T-helper 9 cell (primary cell): ENCODE measurements at regions not wholly inside any gene's neighbourhood (a gene's known extent, or its start where the extent isn't known, plus 50 kb on each side); places are given as distances from the start of the nearest gene placed in this dataset.

Source experiments
- DNase-seq: peaks from one replicate; pipeline ENCODE4 v3.0.0-alpha.2; 2020

DNA sequence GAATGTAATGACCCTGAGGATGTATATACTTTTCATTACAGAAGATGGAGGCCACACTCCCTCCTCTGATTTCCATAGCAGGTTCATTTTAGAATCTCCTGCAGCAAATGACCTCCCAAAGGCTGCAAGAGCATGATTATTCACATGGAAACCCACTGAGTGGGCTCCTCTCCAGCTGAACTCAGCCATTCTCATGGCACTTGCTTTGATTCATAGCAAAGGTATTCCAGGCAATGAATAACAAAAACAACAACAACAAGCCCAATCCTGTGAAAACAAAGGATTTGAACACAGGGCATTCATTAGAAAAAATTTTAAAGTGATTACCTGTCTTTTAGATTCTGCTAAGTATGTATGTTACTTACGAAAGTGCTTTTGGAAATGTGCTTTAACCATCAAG is 894.0 kb upstream of the FRG1 start:
- no peak for DNase-seq

DNA sequence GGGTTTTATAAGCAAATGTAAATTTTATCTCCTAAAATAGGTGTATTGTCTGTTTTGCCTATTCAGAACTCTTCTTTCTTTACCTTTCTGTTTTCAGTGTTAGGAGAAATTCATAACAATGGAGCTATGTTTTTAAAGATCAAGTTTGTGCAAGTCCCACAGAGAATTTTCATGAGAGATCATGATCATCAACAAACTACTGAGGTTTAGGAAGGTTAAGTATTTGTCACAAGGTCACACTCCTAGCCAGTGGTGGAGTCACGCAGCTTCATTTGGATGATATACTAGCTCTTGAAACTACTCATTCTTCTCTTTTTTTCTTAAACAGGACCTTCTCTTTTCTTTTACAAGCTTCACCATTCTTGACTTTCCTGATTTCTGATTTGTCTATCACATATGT is 892.6 kb upstream of the FRG1 start:
- no peak for DNase-seq

GRCh38 chr4:189049682-189050081 is 891.0 kb upstream of the FRG1 start:
- DNase-seq, result no peak

GRCh38 chr4:189050643-189051042 is 890.0 kb upstream of the FRG1 start:
- DNase-seq, result no peak

- DNase-seq, result no peak
Observed at GRCh38 chr4:189053621-189054020, 887.1 kb upstream of the FRG1 start.

GRCh38 chr4:189060104-189060503 is 880.6 kb upstream of the FRG1 start:
- no peak for DNase-seq

- DNase-seq, result no peak
Observed at GRCh38 chr4:189062047-189062820, 878.4 kb upstream of the FRG1 start.

- no peak for DNase-seq
Observed at GRCh38 chr4:189069772-189070171, 870.9 kb upstream of the FRG1 start.

DNA sequence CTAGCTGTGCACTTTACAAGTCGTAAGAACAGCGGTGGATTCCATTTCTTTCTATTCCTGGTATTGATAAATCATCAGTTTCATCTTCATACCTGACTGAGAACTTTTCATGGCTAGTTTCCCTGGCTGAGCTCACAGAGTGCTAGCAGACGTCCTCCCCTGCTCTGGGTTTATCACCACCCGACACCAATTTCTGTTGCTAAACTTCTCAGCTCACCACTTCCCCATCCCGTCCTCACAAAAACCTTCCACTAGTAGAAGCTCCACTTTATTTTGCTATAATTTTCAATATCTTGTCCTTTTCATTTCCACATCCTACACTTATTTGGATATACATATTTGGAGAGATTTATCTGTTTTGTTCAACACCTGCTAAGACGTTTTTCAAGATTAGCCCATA is 869.4 kb upstream of the FRG1 start:
- DNase-seq, result no peak

- no peak for DNase-seq
Observed at GRCh38 chr4:189073739-189074138, 866.9 kb upstream of the FRG1 start.

GRCh38 chr4:189081826-189082225 is 858.8 kb upstream of the FRG1 start:
- no peak for DNase-seq

GRCh38 chr4:189083769-189084168 is 856.9 kb upstream of the FRG1 start:
- DNase-seq, result no peak

- DNase-seq, result no peak
Observed at GRCh38 chr4:189084671-189085070, 856.0 kb upstream of the FRG1 start.

DNA sequence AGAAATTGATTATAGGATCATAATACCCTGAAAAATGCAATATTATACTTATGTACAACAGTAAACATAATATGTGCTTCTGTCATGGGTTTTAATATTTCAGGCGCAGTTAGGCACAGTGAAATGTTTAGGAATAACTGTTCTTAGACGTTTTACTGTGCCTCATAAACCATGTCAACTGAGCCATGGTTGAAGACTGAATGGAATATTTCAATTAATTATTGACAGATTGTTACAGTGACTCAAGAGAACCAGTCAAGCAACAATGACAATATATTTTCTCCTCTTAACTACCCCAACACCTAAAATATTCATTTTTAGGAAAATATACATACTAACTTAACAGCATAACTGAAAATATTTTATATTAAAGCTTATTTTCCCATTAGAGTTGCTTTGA is 852.7 kb upstream of the FRG1 start:
- no peak for DNase-seq

DNA sequence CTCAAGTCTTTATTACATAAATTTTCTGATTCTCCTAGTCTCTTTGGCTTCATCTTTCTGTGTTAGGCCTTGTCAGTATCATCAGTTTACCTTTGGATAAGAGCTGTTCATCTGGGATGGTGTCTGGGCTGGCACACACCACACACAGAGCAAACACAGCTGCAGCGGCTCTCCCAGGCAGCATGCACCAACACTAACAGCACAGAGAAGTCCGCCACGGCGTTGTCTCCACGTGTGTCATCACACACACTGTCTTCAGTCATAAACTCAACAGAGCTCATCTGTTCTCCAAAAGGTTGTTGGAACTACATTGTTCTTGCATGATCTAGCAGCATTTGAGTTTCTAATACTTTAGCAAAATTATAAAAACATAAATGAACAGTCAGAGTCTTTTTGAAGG is 851.9 kb upstream of the FRG1 start:
- no peak for DNase-seq

- DNase-seq, result no peak
Observed at GRCh38 chr4:189090174-189090814, 850.4 kb upstream of the FRG1 start.

DNA sequence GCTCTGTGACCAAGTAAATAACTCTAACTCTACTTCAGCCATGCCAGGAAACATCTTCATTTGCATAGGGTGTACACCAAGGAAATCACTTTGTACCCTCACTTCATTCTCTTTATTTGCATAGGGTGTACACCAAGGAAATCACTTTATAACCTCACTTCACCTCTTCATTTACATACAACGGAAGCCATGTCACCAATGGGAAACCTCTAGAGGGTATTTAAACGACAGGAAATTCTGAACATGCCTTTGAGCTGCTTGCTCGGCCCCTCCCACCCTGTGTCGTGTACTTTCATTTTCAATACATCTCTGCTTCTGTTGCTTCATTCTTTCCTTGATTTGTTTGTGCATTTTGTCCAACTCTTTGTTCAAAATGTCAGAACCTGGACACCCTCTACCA is 848.1 kb upstream of the FRG1 start:
- DNase-seq, result no peak

DNA sequence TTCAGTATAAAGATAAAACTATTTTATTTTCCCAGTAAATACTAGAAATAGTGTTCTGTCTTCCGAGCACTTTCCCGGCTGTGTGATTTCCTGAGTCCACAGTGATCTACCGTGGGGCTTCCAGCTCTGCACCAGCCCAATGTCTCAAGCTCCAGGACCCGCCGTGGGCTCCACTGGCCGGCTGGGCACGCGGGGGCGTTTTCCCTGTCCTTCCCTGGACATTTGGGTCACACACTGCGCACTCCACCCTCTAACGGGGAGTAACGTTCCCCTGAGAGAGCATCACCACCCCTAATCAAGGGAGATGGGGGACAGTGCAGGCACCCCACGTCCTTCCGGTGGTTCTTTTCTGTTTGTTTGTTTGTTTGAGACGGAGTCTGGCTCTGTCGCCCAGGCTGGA is 844.6 kb upstream of the FRG1 start:
- DNase-seq, result no peak

DNA sequence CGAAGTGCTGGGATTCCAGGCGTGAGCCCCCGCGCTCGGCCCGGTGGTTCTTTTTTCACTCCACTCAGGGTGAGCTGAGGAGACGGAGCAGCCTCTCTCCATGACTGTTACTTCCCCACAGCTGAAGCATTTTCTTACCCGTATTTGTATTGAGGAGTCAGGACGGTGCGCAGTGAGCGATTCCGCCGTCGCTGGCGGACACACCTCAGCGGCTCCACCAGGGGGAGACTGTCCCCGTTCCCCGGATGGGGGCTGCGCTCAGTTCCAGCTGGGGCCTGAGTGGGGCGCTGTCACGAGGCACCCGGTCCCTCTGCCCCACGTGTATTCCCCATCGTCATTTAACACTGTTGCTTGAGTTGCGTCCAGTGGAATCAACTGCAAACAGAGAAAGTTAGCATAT is 844.0 kb upstream of the FRG1 start:
- DNase-seq, result no peak

DNA sequence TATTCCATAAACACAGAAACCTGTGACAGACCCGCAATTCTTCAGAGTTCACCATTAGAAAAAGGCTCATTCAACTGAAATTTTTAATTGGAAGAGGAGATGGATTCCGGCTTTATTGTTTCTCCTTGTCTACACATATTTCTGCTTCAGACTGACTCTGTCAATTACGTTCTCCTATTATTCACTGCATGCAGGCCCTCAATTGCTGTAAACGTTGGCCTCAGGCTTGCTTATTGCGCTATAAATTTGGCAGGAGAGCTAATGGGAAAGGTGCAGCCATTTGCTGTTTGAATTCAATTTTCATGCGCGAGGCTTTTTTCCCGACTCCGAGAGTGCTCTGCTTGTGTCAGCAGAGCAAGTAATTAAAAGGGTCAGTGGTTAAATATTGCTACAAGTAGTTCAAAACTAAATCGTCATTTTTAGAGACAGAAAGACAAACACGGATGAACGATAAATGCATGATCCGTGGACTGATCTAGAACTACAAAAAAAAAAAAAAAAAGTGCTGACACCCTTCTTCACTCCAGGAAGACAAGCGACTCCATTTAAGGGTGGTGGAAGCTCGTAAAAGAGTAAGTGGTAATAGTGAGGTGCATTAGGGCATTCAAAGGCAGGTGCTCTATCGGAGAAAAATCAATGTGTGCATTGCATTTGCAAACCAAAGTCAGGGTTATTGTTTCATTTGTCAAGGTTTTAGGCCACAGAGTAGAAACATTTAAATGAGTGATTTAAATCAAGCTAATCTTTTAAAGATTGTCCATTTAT is 841.6 kb upstream of the FRG1 start:
- no peak for DNase-seq

DNA sequence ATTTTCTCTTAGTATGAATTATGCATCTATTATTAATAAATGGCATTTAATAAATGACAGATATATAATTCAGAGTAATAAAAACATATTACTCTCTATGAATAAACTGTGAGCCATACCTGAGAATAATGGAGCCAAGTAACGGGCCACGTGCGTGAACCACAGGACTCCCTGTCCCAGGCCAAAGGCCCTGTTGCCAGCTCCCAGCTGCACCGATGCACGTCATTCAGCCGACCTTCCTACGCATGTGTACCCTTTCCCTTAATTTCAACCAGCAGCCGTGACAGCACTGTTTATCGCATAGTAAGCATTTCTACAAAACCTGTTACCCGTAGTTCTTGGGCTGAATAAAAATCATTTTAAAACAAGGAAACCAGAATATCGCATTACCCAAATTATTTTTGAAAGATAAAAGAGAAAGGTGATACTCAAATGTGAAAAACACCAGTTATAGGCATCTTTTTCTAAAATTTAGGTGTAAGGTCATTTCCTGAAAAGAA is 827.2 kb upstream of the FRG1 start:
- DNase-seq, result no peak

- DNase-seq, result no peak
Observed at GRCh38 chr4:189117426-189117825, 823.2 kb upstream of the FRG1 start.

- no peak for DNase-seq
Observed at GRCh38 chr4:189121336-189121735, 819.3 kb upstream of the FRG1 start.
